NB4 (cell line): ENCODE measurements at regions not wholly inside any gene's neighbourhood (a gene's known extent, or its start where the extent isn't known, plus 50 kb on each side); places are given as distances from the start of the nearest gene placed in this dataset.

ENCODE experiments used
- CTCF ChIP-seq: IDR thresholded peaks from one replicate; pipeline ENCODE4 v1.5.1; 2012; ENCODE audit warnings: low read depth, low read length
- POLR2A ChIP-seq: IDR thresholded peaks from 2 replicates; pipeline ENCODE4 v1.6.1; 2011; ENCODE audit warnings: mild to moderate bottlenecking; ENCODE audit not compliant: insufficient read length; ENCODE audit errors: extremely low read depth

- TF ChIP-seq CTCF (no peak), POLR2A (no peak)
These were observed 166.2 kb upstream of the KBTBD8 start for GRCh38 chr3:66831931-66832330.
